Fibroblast of lung (primary cell): ENCODE measurements at regions not wholly inside any gene's neighbourhood (a gene's known extent, or its start where the extent isn't known, plus 50 kb on each side); places are given as distances from the start of the nearest gene placed in this dataset.

ENCODE experiments used
- CTCF ChIP-seq, 2 donors: IDR thresholded peaks in 1 of 2; conservative IDR thresholded peaks in 1 of 2; 1 replicate in 1 of 2; 2 replicates in 1 of 2; pipeline ENCODE4 v1.5.1; 2011 to 2012; ENCODE audit warnings: low read length in 2 of 2, control low read depth in 1 of 2, inconsistent platforms in 1 of 2, low read depth in 1 of 2, mild to moderate bottlenecking in 1 of 2
- EZH2 ChIP-seq: IDR thresholded peaks from 2 replicates; pipeline ENCODE4 v1.5.1; 2012; ENCODE audit warnings: low read length, control low read depth, mild to moderate bottlenecking; ENCODE audit errors: missing control alignments

GRCh38 chr12:91954747-91955146, 190.9 kb downstream of the BTG1 start:
- no peak for TF ChIP-seq EZH2
- TF ChIP-seq CTCF (conservative IDR thresholded peaks at IDR 0.05 in 1 of 2, IDR thresholded peaks at IDR 0.05 in 1 of 2; ENCODE audit: low read depth in 1 of 2, low read length in 2 of 2): no peak
